HEK293 (cell line): ENCODE measurements at regions not wholly inside any gene's neighbourhood (a gene's known extent, or its start where the extent isn't known, plus 50 kb on each side); places are given as distances from the start of the nearest gene placed in this dataset.

Source experiments
- CTCF ChIA-PET: fragments of 350-600 bp; formaldehyde crosslinking; extraction: SDS; loops from one replicate; lab custom pipeline; 2021; ENCODE audit warnings: antibody characterized with exemption; lab: Yijun Ruan, JAX
- POLR2A ChIA-PET: fragments of 300-600 bp; formaldehyde crosslinking; extraction: SDS; loops from one replicate; lab custom pipeline; 2020; ENCODE audit warnings: antibody characterized with exemption, inconsistent platforms; lab: Yijun Ruan, JAX
- H3K27ac ChIP-seq: fragments of 200-500 bp; sonication (Bioruptor generic); 2 replicates; pipeline ENCODE4 v1.5.1; 2014; ENCODE audit warnings: low read depth, low read length, control low read depth, inconsistent platforms; ENCODE audit errors: extremely low read depth
- H3K36me3 ChIP-seq, 2 experiments: fragments of 200-500 bp in 1 of 2; sonication (Bioruptor generic) in 1 of 2; 1 replicate in 1 of 2; 2 replicates in 1 of 2; pipeline ENCODE4 v1.5.1; 2014 to 2017; ENCODE audit warnings: inconsistent platforms in 2 of 2, low read length in 2 of 2; ENCODE audit not compliant: control insufficient read depth in 2 of 2, insufficient read depth in 1 of 2
- H3K4me1 ChIP-seq: fragments of 200-500 bp; sonication (Bioruptor generic); 2 replicates; pipeline ENCODE4 v1.5.1; 2014; ENCODE audit warnings: mild to moderate bottlenecking, low read length, inconsistent platforms; ENCODE audit not compliant: control insufficient read depth, insufficient read depth
- H3K4me3 ChIP-seq: 2 replicates; pipeline ENCODE4 v1.5.1; 2011; ENCODE audit warnings: low read depth, mild to moderate bottlenecking, control low read depth, low read length, moderate library complexity
- H3K9me3 ChIP-seq: fragments of 200-500 bp; sonication (Bioruptor generic); 2 replicates; pipeline ENCODE4 v1.5.1; 2014; ENCODE audit warnings: low read depth, low read length, inconsistent platforms; ENCODE audit not compliant: control insufficient read depth, insufficient read depth
- IKZF3 ChIP-seq: fragments of 450-650 bp; IDR thresholded peaks from 2 replicates; pipeline ENCODE4 v1.5.0; 2018; ENCODE audit warnings: missing biosample characterization, mild to moderate bottlenecking, missing genetic modification characterization, moderate library complexity
- KLF1 ChIP-seq: fragments of 450-650 bp; formaldehyde crosslinking; IDR thresholded peaks from 2 replicates; pipeline ENCODE4 v1.5.1; 2016; ENCODE audit warnings: missing biosample characterization, missing genetic modification characterization
- KLF7 ChIP-seq: fragments of 450-650 bp; formaldehyde crosslinking; IDR thresholded peaks from 2 replicates; pipeline ENCODE4 v1.5.1; 2016; ENCODE audit warnings: missing biosample characterization, missing genetic modification characterization, borderline replicate concordance
- MEIS1 ChIP-seq: sonication (generic); formaldehyde crosslinking; IDR thresholded peaks from 2 replicates; pipeline ENCODE4 v1.8.1; 2022; ENCODE audit warnings: missing genetic modification reagents, mild to moderate bottlenecking, borderline replicate concordance
- OSR2 ChIP-seq: fragments of 450-650 bp; formaldehyde crosslinking; IDR thresholded peaks from 2 replicates; pipeline ENCODE4 v1.5.1; 2016; ENCODE audit warnings: missing biosample characterization, missing genetic modification characterization
- OVOL3 ChIP-seq: fragments of 450-650 bp; formaldehyde crosslinking; IDR thresholded peaks from 2 replicates; pipeline ENCODE4 v1.5.1; 2016; ENCODE audit warnings: missing biosample characterization, missing genetic modification characterization
- PRDM6 ChIP-seq: fragments of 450-650 bp; formaldehyde crosslinking; IDR thresholded peaks from 2 replicates; pipeline ENCODE4 v1.5.1; 2017; ENCODE audit warnings: missing biosample characterization, missing genetic modification characterization
- SCRT2 ChIP-seq: fragments of 450-650 bp; formaldehyde crosslinking; IDR thresholded peaks from 2 replicates; pipeline ENCODE4 v1.5.1; 2016; ENCODE audit warnings: missing biosample characterization, missing genetic modification characterization
- ZBTB1 ChIP-seq: fragments of 450-650 bp; formaldehyde crosslinking; IDR thresholded peaks from 2 replicates; pipeline ENCODE4 v1.5.1; 2016; ENCODE audit warnings: missing biosample characterization, missing genetic modification characterization
- ZBTB49 ChIP-seq: fragments of 450-650 bp; formaldehyde crosslinking; IDR thresholded peaks from 2 replicates; pipeline ENCODE4 v1.5.1; 2016; ENCODE audit warnings: missing biosample characterization, missing genetic modification characterization, low read depth
- ZFP41 ChIP-seq: fragments of 450-650 bp; formaldehyde crosslinking; IDR thresholded peaks from 2 replicates; pipeline ENCODE4 v1.5.1; 2016; ENCODE audit warnings: missing biosample characterization, missing genetic modification characterization, borderline replicate concordance
- ZIC2 ChIP-seq: fragments of 450-650 bp; formaldehyde crosslinking; IDR thresholded peaks from 2 replicates; pipeline ENCODE4 v1.5.1; 2016; ENCODE audit warnings: missing biosample characterization, missing genetic modification characterization
- ZNF10 ChIP-seq: fragments of 450-650 bp; formaldehyde crosslinking; IDR thresholded peaks from 2 replicates; pipeline ENCODE4 v1.5.1; 2017; ENCODE audit warnings: missing biosample characterization, missing genetic modification characterization
- ZNF274 ChIP-seq, 2 experiments: fragments of 200-500 bp in 1 of 2; fragments of 450-650 bp in 1 of 2; sonication (Bioruptor generic) in 1 of 2; formaldehyde crosslinking in 1 of 2; IDR thresholded peaks; 2 replicates each; pipeline versions ENCODE4 v1.5.1 to v1.6.1; 2014 to 2016; ENCODE audit warnings: borderline replicate concordance in 1 of 2, inconsistent platforms in 1 of 2, low read length in 1 of 2, missing biosample characterization in 1 of 2, missing genetic modification characterization in 1 of 2
- ZNF350 ChIP-seq: fragments of 450-650 bp; formaldehyde crosslinking; IDR thresholded peaks from 2 replicates; pipeline ENCODE4 v1.5.0; 2017; ENCODE audit warnings: missing biosample characterization, mild to moderate bottlenecking, missing genetic modification characterization
- ZNF366 ChIP-seq: fragments of 450-650 bp; formaldehyde crosslinking; conservative IDR thresholded peaks from 2 replicates; pipeline ENCODE4 v1.5.1; 2016; ENCODE audit warnings: missing biosample characterization, missing genetic modification characterization
- ZNF404 ChIP-seq: fragments of 450-650 bp; formaldehyde crosslinking; IDR thresholded peaks from 2 replicates; pipeline ENCODE4 v1.5.1; 2017; ENCODE audit warnings: missing biosample characterization, missing genetic modification characterization
- ZNF416 ChIP-seq: fragments of 450-650 bp; formaldehyde crosslinking; IDR thresholded peaks from 2 replicates; pipeline ENCODE4 v1.5.1; 2016; ENCODE audit warnings: missing biosample characterization, missing genetic modification characterization
- ZNF426 ChIP-seq: fragments of 450-650 bp; formaldehyde crosslinking; IDR thresholded peaks from 2 replicates; pipeline ENCODE4 v1.5.1; 2017; ENCODE audit warnings: missing biosample characterization, missing genetic modification characterization, mild to moderate bottlenecking, inconsistent platforms, moderate library complexity
- ZNF433 ChIP-seq: fragments of 450-650 bp; formaldehyde crosslinking; IDR thresholded peaks from 2 replicates; pipeline ENCODE4 v1.5.1; 2016; ENCODE audit warnings: missing biosample characterization, missing genetic modification characterization, low read depth
- ZNF473 ChIP-seq: fragments of 450-650 bp; formaldehyde crosslinking; IDR thresholded peaks from 2 replicates; pipeline ENCODE4 v1.5.1; 2017; ENCODE audit warnings: missing biosample characterization, missing genetic modification characterization
- ZNF501 ChIP-seq: fragments of 450-650 bp; formaldehyde crosslinking; IDR thresholded peaks from 2 replicates; pipeline ENCODE4 v1.5.1; 2016; ENCODE audit warnings: missing biosample characterization, missing genetic modification characterization
- ZNF530 ChIP-seq: fragments of 450-650 bp; formaldehyde crosslinking; IDR thresholded peaks from 2 replicates; pipeline ENCODE4 v1.5.1; 2016; ENCODE audit warnings: low read depth, missing biosample characterization, missing genetic modification characterization
- ZNF548 ChIP-seq: fragments of 450-650 bp; formaldehyde crosslinking; IDR thresholded peaks from 2 replicates; pipeline ENCODE4 v1.5.1; 2016; ENCODE audit warnings: missing biosample characterization, missing genetic modification characterization
- ZNF791 ChIP-seq: fragments of 450-650 bp; formaldehyde crosslinking; IDR thresholded peaks from 2 replicates; pipeline ENCODE4 v1.5.1; 2016; ENCODE audit warnings: missing biosample characterization, missing genetic modification characterization
- ZNF830 ChIP-seq: fragments of 450-650 bp; IDR thresholded peaks from 2 replicates; pipeline ENCODE4 v1.5.0; 2018; ENCODE audit warnings: missing biosample characterization, missing genetic modification characterization, low read depth, mild to moderate bottlenecking, moderate library complexity
- ZSCAN23 ChIP-seq: fragments of 450-650 bp; formaldehyde crosslinking; IDR thresholded peaks from 2 replicates; pipeline ENCODE4 v1.5.1; 2016; ENCODE audit warnings: missing biosample characterization, missing genetic modification characterization
- TF ChIP-seq, protein P1 (sequence below): fragments of 450-650 bp; formaldehyde crosslinking; IDR thresholded peaks from 2 replicates; pipeline ENCODE4 v1.5.1; 2016; ENCODE audit warnings: missing biosample characterization, missing genetic modification characterization
- TF ChIP-seq, protein P2 (sequence below): fragments of 450-650 bp; formaldehyde crosslinking; IDR thresholded peaks from 2 replicates; pipeline ENCODE4 v1.5.1; 2016; ENCODE audit warnings: missing biosample characterization, missing genetic modification characterization, low read depth
- TF ChIP-seq, protein P3 (sequence below): fragments of 450-650 bp; formaldehyde crosslinking; optimal IDR thresholded peaks from 2 replicates; pipeline ENCODE3; 2016; ENCODE audit warnings: missing biosample characterization, mild to moderate bottlenecking, missing genetic modification characterization

GRCh38 chr3:109903100-109903499, 565.8 kb upstream of the DPPA4 start:
- CTCF ChIA-PET, result no interaction called here
- no peak overlapping the region for H3K4me3 ChIP-seq
- POLR2A ChIA-PET, result no interaction called here
- H3K27ac ChIP-seq, result no peak overlapping the region
- H3K9me3 ChIP-seq, result no peaks in the 10 kb centered on the region
- TF ChIP-seq SCRT2 (tag by site-specific recombination), result no peak
- no peak for TF ChIP-seq ZNF548 (tag by site-specific recombination)
- TF ChIP-seq KLF1 (tag by site-specific recombination), result no peak
- TF ChIP-seq ZNF791 (tag by site-specific recombination), result no peak
- TF ChIP-seq, protein P1, sequence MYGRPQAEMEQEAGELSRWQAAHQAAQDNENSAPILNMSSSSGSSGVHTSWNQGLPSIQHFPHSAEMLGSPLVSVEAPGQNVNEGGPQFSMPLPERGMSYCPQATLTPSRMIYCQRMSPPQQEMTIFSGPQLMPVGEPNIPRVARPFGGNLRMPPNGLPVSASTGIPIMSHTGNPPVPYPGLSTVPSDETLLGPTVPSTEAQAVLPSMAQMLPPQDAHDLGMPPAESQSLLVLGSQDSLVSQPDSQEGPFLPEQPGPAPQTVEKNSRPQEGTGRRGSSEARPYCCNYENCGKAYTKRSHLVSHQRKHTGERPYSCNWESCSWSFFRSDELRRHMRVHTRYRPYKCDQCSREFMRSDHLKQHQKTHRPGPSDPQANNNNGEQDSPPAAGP, result no peak
- no peak for TF ChIP-seq PRDM6 (tag by site-specific recombination)
- TF ChIP-seq ZIC2 (tag by site-specific recombination), result no peak
- no peak for TF ChIP-seq ZNF350 (tag by site-specific recombination)
- TF ChIP-seq ZNF473 (tag by site-specific recombination), result no peak
- no peak for TF ChIP-seq ZFP41 (tag by site-specific recombination)
- no peak for TF ChIP-seq KLF7 (tag by site-specific recombination)
- TF ChIP-seq ZNF426 (tag by site-specific recombination), result no peak
- TF ChIP-seq ZNF433 (tag by site-specific recombination), result no peak
- TF ChIP-seq, protein P2, sequence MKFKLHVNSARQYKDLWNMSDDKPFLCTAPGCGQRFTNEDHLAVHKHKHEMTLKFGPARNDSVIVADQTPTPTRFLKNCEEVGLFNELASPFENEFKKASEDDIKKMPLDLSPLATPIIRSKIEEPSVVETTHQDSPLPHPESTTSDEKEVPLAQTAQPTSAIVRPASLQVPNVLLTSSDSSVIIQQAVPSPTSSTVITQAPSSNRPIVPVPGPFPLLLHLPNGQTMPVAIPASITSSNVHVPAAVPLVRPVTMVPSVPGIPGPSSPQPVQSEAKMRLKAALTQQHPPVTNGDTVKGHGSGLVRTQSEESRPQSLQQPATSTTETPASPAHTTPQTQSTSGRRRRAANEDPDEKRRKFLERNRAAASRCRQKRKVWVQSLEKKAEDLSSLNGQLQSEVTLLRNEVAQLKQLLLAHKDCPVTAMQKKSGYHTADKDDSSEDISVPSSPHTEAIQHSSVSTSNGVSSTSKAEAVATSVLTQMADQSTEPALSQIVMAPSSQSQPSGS, result no peak
- no peak for TF ChIP-seq ZNF366 (tag by site-specific recombination)
- H3K4me1 ChIP-seq, result no peaks in the 10 kb centered on the region
- H3K36me3 ChIP-seq, result no peaks in the 10 kb centered on the region

GRCh38 chr3:109910772-109911171, 573.4 kb upstream of the DPPA4 start:
- no peak for TF ChIP-seq MEIS1 (CRISPR knock-in tag)
- TF ChIP-seq ZNF501 (tag by site-specific recombination), result no peak
- TF ChIP-seq ZNF416 (tag by site-specific recombination), result no peak
- TF ChIP-seq ZIC2 (tag by site-specific recombination), result no peak
- TF ChIP-seq ZNF404 (tag by site-specific recombination), result no peak
- no peak for TF ChIP-seq ZSCAN23 (tag by site-specific recombination)
- TF ChIP-seq OVOL3, result no peak
- TF ChIP-seq IKZF3, result no peak
- TF ChIP-seq OSR2 (tag by site-specific recombination), result no peak
- no peak for TF ChIP-seq ZNF274 (IDR thresholded peaks at IDR 0.05; ENCODE audit: low read length)
- no peak for TF ChIP-seq ZNF274 (tag by site-specific recombination; IDR thresholded peaks at IDR 0.05; ENCODE audit: borderline replicate concordance)
- no peak for TF ChIP-seq ZBTB49
- TF ChIP-seq ZNF530 (tag by site-specific recombination), result no peak
- no peak for TF ChIP-seq ZNF10 (tag by site-specific recombination)
- no peak for TF ChIP-seq ZNF830 (tag by site-specific recombination)
- TF ChIP-seq ZBTB1, result no peak
- TF ChIP-seq, protein P3, sequence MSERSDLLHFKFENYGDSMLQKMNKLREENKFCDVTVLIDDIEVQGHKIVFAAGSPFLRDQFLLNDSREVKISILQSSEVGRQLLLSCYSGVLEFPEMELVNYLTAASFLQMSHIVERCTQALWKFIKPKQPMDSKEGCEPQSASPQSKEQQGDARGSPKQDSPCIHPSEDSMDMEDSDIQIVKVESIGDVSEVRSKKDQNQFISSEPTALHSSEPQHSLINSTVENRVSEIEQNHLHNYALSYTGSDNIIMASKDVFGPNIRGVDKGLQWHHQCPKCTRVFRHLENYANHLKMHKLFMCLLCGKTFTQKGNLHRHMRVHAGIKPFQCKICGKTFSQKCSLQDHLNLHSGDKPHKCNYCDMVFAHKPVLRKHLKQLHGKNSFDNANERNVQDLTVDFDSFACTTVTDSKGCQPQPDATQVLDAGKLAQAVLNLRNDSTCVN (tag by site-specific recombination), result no peak
- TF ChIP-seq, all 188 proteins: peak for 0
- Histone ChIP-seq H3K36me3 (no peaks in the 10 kb centered on the region), H3K4me1 (no peaks in the 10 kb centered on the region), H3K4me3 (no peak overlapping the region), H3K27ac (no peak overlapping the region), H3K9me3 (no peaks in the 10 kb centered on the region)
- CTCF ChIA-PET, result no interaction called here
- POLR2A ChIA-PET, result no interaction called here
